ENCODE measurements at regions not wholly inside any gene's neighbourhood (a gene's known extent, or its start where the extent isn't known, plus 50 kb on each side); places are given as distances from the start of the nearest gene placed in this dataset.

DNA sequence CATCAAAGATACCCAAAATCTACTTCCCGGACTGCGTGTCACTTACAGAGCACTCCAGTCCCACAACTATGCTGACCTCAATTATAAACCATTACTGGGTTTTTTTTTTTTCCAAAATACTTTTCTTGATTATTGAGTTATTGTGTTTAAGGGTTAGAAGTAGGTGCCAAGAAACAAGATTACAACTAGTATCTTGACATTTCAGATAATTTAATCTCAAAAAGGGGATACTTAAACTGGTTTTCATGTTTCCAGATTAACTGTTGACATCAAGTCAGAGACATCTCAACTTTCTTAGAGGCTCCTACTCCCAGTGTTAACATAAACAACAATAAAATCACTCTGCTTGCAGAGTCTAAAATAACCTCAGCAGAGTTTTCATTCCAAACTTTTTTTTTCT is 131.2 kb upstream of the ARID2 start:
- TF ChIP-seq TAF1 (IDR thresholded peaks at IDR 0.05; ENCODE audit: low read depth, low read length) (no peak), POLR2A (IDR thresholded peaks at IDR 0.05; ENCODE audit: low read depth, low read length) (no peak), POLR2AphosphoS5 (IDR thresholded peaks at IDR 0.05; ENCODE audit: low read depth, low read length) (no peak), PAX5 (IDR thresholded peaks at IDR 0.05; ENCODE audit: insufficient read depth, low read length, severe bottlenecking) (no peak), SPI1 (IDR thresholded peaks at IDR 0.05; ENCODE audit: low read depth, low read length) (no peak), POU2F2 (IDR thresholded peaks at IDR 0.05; ENCODE audit: low read depth, low read length) (no peak)

Data from GM12891 (cell line).